NCI-H2196 (cell line): ENCODE measurements at regions not wholly inside any gene's neighbourhood (a gene's known extent, or its start where the extent isn't known, plus 50 kb on each side); places are given as distances from the start of the nearest gene placed in this dataset.
"Not testable (repeated sequence)": the region's sequence is repeated elsewhere in the genome, so short reads cannot be mapped to it uniquely, and the experiment has no call there.

Source experiments
- DNase-seq: peaks from one replicate; lab custom pipeline; 2025; ENCODE audit not compliant: unreplicated experiment; lab: John Stamatoyannopoulos, UW

GRCh38 chr1:238944028-238944427 is 442.3 kb upstream of the CHRM3 start:
- no peak for DNase-seq

- DNase-seq: no peak
Observed at GRCh38 chr1:238927899-238928298, 458.5 kb upstream of the CHRM3 start.

DNA sequence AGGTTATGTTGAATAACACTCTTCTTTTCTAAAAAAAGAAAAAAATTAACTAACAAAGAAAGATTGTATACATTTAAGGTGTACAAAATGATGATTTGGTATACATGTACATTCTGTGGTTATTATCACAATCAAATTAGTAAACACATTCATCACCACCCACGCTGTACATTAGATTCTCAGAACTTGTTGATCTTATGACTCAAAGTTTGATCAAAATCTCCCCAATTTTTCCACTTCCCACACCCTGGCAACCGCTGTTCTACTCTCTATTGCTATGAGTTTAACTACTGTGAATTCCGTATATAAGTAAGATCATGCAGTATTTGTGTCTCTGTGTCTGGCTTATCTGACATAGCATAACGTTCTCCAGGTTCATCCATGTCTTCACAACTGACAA is 469.5 kb upstream of the CHRM3 start:
- no peak for DNase-seq

GRCh38 chr1:238914346-238914745 is 472.0 kb upstream of the CHRM3 start:
- no peak for DNase-seq

DNA sequence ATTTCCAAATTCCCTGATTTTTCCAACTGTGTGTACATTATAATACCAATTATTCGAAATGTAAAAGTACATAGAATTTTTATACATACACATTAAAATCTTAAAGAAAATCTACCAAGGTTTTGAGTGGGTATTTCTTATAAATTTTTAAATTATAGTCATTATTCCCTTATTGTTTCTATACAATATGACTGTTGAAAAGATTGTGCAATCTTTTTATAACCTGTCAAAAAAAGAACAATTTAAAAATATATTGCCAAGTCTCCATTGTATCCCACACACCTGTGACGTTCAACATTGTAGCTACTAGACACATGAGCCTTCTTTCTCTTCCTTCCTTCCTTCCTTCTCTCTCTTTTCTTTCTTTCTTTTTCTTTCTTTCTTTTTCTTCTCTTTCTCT is 473.2 kb upstream of the CHRM3 start:
- DNase-seq: no peak

- DNase-seq: no peak
Observed at GRCh38 chr1:238912148-238912547, 474.2 kb upstream of the CHRM3 start.

DNA sequence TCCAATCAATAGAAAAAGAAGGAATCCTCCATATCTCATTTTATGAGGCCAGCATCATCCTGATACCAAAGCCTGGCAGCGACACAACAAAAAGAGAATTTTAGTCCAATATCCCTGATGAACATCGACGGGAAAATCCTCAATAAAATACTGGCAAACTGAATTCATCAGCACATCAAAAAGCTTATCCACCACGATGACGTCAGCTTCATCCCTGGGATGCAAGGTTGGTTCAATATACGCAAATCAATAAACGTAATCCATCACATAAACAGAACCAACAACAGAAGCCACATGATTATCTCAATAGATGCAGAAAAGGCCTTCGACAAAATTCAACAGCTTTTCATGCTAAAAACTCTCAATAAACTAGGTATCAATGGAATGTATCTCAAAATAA is 483.6 kb upstream of the CHRM3 start:
- DNase-seq: not testable (repeated sequence)

DNA sequence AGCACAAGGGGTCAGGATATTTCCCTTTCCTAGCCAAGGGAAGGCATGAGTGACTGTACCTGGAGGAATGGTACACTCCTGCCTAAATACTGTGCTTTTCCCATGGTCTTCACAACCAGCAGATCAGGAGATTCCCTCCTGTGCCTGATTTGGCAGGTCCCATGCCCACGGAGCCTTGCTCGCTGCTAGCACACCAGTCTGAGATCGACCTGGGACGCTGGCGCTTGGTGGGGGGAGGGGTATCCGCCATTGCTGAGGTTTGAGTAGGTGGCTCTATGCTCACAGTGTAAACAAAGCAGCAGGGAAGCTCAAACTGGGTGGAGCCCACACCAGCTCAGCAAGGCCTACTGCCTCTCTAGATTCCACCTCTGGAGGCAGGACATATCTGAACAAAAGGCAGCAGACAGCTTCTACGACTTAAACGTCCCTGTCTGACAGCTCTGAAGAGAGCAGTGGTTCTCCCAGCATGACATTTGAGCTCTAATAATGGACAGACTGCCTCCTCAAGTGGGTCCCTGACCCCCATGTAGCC is 486.0 kb upstream of the CHRM3 start:
- no peak for DNase-seq

DNA sequence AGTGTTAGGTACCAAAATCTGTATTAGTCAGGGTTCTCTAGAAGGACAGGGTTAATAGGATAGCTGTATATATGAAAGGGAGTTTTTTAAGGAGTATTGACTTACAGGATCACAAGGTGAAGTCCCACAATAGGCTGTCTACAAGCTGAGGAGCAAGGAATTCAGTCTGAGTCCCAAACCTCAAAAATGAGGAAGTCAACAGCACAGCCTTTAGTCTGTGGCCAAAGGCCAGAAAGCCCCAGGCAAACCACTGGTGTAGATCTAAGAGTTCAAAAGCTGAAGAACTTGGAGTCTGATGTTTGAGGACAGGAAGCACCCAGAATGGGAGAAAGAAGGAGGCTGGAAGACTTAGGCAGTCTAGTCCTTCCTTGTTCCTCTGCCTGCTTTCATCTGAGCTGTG is 487.5 kb upstream of the CHRM3 start:
- no peak for DNase-seq

DNA sequence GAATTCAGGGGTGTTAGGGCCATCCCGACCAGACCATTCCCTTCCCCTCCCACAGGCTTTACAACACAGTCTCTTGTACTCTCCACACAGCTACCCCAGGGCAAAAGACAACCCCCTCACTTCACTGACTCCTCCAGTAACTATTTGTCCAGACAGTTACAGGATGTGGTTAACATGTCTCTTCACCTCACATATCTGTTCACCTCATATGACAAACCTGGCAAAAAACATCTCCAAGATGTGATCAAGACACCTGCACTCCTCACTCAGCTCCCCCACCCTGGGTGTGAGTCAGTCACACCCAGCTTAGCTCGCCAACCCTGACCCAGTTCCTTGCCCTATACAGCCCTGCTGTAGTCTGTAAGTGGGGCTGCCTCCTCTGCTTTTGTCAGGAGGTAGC is 490.5 kb upstream of the CHRM3 start:
- no peak for DNase-seq

- no peak for DNase-seq
Observed at GRCh38 chr1:238892612-238893011, 493.8 kb upstream of the CHRM3 start.

DNA sequence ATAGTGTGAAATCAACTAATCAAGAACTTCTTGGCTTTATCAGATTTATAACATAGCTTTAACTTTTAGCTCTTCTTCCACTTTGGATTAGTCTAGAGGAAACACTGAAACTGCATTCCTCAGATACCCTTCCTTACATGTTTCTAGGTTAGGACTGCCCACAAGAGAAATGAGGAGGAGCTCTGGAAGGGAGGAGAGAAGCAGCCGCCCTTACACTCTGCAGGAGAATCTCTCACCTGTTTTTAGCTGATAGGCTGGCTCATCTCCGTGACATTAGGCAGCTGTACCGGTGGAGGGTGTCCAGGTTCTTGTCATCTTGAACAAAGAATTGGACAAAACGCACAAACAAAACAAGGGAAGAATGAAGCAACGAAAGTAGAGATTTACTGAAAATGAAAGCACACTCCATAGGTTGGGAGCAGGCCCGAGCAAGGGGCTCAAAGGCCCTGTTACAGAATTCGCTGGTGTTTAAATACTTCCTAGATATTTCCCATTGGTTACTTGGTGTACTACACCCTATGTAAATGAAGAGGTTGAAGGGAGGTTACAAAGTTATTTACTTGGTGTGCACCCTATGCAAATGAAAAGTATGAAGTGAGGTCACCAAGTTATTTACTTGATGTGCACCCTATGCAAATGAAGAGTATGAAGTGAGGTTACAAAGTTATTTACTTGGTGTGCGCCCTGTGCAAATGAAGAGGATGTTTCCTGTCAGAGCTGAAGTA is 524.9 kb upstream of the CHRM3 start:
- no peak for DNase-seq

DNA sequence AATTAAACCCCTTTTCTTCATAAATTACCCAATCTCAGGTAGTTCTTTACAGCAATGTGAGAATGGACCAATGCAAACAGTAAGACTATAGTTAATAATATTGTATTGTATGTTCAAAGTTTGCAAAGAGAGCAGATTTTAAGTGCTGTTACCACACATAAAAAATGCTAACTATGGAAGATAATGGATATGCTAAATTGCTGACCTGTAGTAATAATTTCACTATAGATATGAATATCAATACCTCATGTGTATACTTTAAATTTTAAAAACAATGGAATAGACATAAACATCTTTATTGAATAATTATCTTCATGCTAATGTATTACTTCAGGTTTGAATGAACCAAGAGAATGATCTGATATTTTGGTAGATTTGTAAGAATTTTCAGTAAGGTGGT is 552.4 kb upstream of the CHRM3 start:
- DNase-seq: no peak

GRCh38 chr1:238832106-238832505 is 554.3 kb upstream of the CHRM3 start:
- DNase-seq: no peak

DNA sequence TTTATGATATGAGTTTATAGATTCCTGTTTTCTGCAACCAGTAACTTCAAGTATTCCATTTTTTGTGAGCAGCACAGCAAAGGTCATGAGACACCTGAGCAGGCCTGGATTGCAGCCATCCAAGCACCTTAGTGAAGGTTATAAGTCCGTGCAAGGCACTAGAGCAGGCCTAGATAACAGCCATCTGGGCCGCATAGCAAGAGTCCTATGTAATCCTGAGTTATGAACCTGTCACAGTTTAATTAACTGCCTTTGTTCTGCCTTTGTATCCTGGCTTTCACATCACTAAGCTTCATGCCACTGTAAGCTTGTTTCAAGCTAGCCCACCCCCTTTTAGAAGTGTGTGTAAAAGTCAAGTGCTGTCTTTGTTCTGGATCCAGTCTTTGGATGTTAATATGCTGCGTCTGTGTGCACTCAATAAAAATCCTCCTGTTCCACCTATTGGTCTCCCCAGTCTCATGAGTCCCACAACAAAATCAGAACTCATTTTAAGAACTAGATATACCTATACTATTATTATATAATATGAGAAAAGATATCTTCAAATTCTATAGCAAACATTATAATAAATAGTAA is 556.2 kb upstream of the CHRM3 start:
- DNase-seq: no peak

DNA sequence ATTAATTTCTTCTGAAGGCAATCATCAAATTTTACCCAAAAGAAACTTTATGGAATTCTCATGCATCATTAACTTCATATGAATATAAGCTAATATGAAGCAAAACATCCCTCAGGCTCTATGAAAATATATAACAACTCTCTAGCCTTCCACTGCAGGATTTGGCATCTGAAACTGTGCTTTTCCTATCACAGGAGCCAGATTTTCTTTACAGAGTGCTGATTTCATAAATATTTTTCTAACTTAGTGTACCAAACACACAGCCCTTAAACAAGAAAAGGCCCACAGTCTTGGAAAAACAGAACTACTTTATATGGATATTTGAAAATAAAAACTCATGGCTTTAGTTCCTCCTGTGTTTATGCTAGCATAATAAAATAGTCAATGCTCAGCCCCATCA is 559.5 kb upstream of the CHRM3 start:
- no peak for DNase-seq

DNA sequence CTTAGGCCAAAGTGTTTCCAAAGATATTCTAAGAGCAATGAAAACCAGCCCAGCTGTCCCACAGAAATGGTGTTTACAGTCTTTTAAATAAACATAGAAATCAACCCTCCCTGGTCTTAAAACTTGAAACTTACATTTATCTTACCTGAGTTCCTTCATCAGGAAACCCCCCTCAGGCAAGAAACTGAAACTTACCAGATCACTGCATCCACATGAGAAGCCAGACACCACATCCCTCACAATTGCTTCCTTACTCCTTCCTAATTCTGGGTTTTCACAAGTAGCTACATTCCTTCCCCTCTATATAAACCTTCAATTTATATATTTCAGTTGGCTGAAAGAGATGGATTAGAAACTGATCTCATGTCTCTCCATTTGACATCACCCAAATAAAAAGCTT is 563.0 kb upstream of the CHRM3 start:
- no peak for DNase-seq

- DNase-seq: no peak
Observed at GRCh38 chr1:238811211-238811879, 575.0 kb upstream of the CHRM3 start.

DNA sequence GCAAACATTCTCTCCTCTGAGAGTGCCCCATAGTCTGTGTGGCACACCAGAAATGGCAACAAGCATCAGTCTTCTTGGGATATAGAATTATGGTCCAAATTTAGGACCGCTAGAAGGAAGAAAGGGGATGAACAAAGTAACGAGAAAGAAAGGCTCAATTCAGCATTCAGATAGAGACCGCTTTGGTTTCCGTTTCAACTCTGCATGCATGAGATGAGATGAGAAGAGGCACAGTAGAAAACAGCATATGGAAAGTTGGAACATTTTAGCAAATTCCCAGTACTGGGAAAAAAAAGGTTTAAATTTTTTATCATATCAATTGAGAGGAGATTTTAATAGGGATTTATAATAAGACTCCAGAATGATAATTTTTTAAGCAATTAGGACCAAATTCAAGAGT is 595.5 kb upstream of the CHRM3 start:
- DNase-seq: no peak

DNA sequence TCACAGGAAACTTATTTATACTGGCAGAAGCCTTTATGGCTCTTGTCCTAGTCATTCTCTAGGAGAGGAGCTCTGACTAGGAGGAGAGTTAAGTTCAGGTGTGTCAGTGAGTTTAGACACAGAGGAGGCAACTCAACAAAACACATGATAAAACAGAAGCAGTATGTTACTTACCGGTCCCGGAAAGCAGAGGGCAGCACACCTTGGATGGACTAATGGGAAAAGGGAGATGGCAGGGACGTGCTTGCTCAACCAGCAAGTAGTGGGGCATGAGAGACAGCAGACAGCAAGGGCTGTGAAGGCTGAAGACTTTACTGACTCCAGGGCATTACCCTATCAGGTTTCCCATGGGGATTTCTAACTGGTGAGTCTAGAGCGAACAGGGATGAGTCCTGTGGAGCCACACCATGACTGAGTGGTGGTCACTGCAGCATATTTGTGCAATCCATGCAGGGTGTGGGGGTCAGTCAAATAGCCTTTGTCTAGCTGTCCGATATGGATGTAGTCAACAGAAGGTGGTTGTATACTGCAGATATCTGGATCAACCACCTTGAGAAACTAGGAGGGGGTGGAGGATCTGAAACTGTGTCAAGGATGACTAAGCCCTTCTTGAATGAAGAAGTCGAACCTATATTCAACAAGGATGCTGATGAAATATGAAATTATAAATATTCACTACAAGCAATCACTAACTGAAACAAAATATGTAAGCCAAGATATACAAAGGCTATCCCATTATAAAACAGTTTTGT is 596.3 kb upstream of the CHRM3 start:
- DNase-seq: no peak

- no peak for DNase-seq
Observed at GRCh38 chr1:238787471-238787870, 598.9 kb upstream of the CHRM3 start.

DNA sequence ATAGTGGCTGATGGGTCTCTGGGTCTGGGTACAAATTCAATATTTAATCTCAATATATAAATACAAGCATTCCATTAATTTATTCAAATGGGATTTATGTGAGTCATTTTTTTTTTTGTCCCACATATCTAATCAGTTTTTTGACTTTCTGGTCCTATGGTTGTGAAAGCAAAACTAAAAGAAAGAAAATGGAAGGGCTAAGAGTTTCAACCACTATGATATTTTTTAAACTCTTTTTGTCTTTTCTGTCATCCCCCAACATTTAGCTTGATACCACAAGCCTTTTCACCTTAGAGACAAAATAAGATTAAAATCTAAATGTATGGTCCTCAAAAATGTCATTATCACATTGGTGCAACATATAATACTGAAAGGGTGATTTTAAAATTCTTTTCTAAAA is 602.7 kb upstream of the CHRM3 start:
- DNase-seq: no peak
